Epidermal melanocyte (primary cell): ENCODE measurements at regions not wholly inside any gene's neighbourhood (a gene's known extent, or its start where the extent isn't known, plus 50 kb on each side); places are given as distances from the start of the nearest gene placed in this dataset.
"Not testable (repeated sequence)": the region's sequence is repeated elsewhere in the genome, so short reads cannot be mapped to it uniquely, and the experiment has no call there.

Source experiments
- DNase-seq: peaks from one replicate; pipeline ENCODE4 v3.0.0; 2011; ENCODE audit warnings: low spot score; ENCODE audit not compliant: insufficient read length

GRCh38 chr5:162209005-162209605, 141.5 kb downstream of the GABRG2 start:
- DNase-seq = peak; percentile 44

GRCh38 chr5:162214551-162214950, 147.0 kb downstream of the GABRG2 start:
- DNase-seq = no peak

GRCh38 chr5:162217037-162217436, 149.5 kb downstream of the GABRG2 start:
- DNase-seq = no peak

- DNase-seq = no peak
Measured at GRCh38 chr5:162221910-162222309, 154.3 kb downstream of the GABRG2 start.

- DNase-seq = no peak
Measured at GRCh38 chr5:162227075-162227474, 159.5 kb downstream of the GABRG2 start.

GRCh38 chr5:162230348-162230747, 162.8 kb downstream of the GABRG2 start:
- no peak for DNase-seq

GRCh38 chr5:162231522-162231921, 163.9 kb downstream of the GABRG2 start:
- no peak for DNase-seq

- DNase-seq = no peak
Measured at GRCh38 chr5:162240734-162241133, 173.2 kb downstream of the GABRG2 start.

- no peak for DNase-seq
Measured at GRCh38 chr5:162242416-162242815, 174.8 kb downstream of the GABRG2 start.

GRCh38 chr5:162243651-162244050, 176.1 kb downstream of the GABRG2 start:
- DNase-seq = no peak

GRCh38 chr5:162248107-162248713, 180.6 kb downstream of the GABRG2 start:
- no peak for DNase-seq

- DNase-seq = no peak
Measured at GRCh38 chr5:162256711-162257110, 189.1 kb downstream of the GABRG2 start.

GRCh38 chr5:162268694-162269481, 201.3 kb downstream of the GABRG2 start:
- DNase-seq = no peak

GRCh38 chr5:162272417-162272816, 204.8 kb downstream of the GABRG2 start:
- DNase-seq = no peak

GRCh38 chr5:162274679-162275078, 207.1 kb downstream of the GABRG2 start:
- DNase-seq = no peak

GRCh38 chr5:162275387-162275786, 207.8 kb downstream of the GABRG2 start:
- DNase-seq = not testable (repeated sequence)

- DNase-seq = no peak
Measured at GRCh38 chr5:162282191-162282590, 214.6 kb downstream of the GABRG2 start.

- no peak for DNase-seq
Measured at GRCh38 chr5:162283609-162284008, 216.0 kb downstream of the GABRG2 start.

GRCh38 chr5:162288647-162289296, 221.2 kb downstream of the GABRG2 start:
- DNase-seq = no peak

GRCh38 chr5:162289489-162289888, 221.9 kb downstream of the GABRG2 start:
- no peak for DNase-seq

- DNase-seq = no peak
Measured at GRCh38 chr5:162299793-162300192, 232.2 kb downstream of the GABRG2 start.

- no peak for DNase-seq
Measured at GRCh38 chr5:162301356-162301755, 233.8 kb downstream of the GABRG2 start.
